HT1080 (cell line): ENCODE measurements at regions not wholly inside any gene's neighbourhood (a gene's known extent, or its start where the extent isn't known, plus 50 kb on each side); places are given as distances from the start of the nearest gene placed in this dataset.

Source experiments
- DNase-seq: peaks from one replicate; pipeline ENCODE4 v3.0.0-alpha.2; 2015; ENCODE audit warnings: low read depth

DNA sequence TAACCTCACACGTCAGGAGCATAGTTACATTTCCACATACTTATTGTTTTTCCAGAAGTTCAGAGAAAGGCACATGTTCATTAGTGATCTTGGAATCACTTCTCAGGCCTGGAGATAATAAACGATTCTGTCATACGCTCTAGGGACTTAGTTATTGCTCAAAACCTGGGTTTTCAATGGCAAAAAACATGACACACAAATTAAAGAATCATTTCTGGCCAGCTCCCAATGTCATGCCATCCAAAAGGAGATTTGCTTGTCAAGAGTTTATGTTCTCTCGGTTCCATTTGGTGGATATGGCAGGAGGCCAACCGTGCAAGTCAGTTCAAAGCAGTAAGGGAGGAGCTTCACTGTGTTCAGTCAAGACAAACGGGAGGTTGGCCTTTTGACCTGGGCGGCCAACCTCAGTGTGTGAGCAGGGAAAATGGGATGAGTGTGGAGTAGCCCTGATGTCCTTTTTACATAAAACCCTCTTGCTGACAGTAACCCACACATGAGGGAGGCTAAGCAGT lies 123.4 kb downstream of the NXNL2 start:
- no peak for DNase-seq

DNA sequence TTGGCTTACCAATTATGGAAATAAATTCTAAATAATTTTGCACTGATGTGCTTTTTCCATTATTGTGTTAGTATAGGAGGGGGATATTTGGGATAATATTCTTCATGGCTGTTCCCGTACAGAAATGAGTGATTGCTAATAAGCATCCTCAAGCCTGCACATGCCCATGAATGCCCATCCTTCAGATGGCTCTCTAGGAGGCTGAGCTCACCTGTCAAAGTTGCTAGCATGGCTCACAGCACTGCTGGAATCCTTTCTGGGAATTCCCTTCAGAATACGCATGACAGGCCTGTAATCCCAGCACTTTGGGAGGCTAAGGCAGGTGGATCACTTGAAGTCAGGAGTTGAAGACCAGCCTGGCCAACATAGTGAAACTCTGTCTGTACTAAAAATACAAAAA lies 124.1 kb downstream of the NXNL2 start:
- no peak for DNase-seq

DNA sequence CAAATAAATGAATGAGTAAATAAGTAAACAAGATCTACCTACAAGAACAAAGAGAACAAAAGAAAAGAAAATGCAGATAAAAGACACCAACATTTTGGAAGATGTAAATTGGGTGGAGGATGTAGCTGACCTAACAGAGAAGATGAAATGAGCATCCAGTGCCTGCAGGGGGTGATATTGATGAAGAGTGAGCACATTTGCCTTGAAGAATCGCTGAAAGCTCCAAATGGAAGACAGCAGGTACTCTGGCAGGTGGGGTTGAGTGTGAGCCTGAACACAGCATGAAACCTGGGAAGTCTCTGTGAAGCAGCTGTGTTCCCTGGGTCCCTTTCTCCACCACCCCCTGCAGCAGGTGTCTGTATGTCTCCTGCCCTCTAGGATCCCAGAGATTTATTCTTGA lies 125.6 kb downstream of the NXNL2 start:
- peak; percentile 6 for DNase-seq

DNA sequence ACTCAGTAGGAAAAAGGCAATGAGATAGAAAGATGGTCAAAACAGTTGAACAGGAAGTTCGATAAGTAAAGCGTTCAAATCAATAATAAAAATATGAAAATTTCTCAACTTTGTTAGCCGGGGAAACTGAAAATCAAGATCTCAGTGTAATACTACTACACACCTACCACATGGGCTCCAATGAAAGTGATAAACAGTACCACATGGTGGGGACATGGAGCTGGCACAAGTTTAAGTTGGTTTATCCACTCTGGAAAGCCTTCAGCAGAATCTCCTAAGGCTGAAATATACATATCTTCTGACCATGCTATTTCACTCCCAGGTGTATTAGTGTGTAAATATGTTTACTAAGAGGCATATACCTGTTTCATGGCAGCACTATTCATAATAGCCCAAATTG lies 126.8 kb downstream of the NXNL2 start:
- no peak for DNase-seq

DNA sequence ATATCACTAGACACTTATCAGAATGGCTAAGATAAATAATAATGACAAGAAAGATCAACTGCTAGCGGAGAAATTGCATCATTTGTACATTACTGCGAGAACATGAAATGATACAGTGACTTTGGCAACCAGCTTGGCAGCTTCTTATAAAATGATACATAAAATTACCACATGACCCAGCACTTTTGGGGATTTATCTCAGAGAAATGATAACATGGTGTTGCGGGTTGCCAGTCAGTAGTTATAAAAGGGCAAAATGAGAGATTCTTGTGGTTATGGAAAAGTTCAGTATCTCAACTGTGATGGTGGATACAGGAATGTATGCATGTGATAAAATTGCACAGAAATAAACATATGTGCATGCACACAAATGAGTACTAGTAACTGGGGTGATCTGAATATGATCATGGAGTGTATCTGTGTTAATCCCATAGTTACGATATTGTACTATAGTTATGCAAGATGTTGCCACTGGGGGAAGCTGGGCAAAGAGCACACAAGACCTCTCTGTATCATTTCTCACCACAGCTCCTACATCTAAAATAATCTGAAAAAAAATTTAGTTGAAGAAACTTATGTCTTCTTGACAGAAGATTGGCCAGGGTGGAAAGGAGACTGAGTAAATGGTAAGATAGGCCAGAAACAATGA lies 128.9 kb downstream of the NXNL2 start:
- no peak for DNase-seq

DNA sequence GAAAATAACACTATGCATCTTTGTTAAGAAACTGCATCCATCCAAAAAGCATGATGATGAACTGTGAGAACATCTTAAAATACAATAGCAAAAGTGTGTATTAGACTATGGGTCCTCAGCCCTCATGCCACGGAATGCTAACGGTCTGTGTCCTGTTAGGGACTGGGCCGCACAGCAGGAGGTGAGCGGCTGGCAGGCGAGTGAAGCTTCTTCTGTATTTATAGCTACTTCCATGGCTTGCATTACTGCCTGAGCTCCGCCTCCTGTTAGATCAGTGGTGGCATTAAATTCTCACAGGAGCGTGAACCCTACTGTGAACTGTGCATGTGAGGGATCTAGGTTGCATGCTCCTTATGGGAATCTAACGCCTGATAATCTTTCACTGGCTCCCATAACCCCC lies 129.8 kb downstream of the NXNL2 start:
- DNase-seq, result no peak

DNA sequence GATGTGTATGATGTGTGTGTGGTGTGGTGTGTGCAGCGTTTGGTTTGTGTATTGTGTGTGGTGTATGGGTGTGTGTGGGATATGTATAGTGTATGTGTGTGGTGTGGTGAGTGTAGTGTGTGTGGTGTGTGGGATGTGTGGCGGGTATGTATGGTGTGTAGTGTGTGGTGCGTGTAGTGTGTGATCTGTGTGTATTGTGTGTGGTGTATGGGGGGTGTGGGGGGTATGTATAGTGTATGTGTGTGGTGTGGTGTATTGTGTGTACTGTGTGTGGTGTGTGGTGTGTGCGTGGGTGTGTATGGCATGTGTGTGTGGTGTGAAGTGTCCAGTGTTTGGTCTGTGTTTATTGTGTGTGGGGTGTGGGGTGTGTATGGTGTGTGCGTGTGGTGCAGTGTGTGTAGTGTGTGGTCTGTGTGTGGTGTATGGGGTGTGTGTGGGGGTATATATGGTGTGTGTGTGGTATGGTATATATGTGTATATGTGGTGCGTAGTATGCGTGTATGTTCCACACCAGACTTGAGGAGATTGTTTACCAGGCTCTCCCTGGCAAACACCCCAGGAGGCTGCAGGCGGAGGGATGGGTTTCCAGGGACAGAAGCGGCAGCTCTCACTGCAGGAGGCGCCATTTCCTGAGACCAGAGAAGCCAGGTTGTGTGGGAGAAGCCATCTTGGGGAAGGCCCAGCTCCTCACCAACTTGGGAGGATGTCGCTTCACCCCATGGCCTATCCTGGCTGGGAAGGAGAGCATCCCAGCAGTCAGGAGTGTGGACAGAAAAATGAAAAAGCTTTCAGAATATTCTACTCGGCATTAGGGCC lies 138.1 kb downstream of the NXNL2 start:
- DNase-seq, result peak; percentile 2

DNA sequence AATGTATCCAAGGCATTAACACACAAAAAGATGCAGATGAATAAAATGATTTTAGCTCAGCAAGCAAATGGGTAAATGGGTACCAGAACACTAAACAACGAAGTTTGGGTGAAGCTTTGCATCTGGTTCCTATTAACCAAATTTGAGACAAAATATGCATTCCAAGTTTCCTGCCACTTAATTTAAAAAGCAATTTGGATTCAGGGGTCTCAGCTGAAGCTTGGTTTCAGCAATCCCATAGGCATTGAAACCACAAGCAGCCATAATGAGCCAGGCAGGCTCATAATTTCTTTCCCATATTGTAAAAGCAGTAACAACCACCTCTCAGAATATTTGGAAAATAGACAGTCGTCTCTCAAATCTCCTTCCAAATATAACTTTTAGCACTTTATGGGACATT lies 138.9 kb downstream of the NXNL2 start:
- DNase-seq, result no peak

DNA sequence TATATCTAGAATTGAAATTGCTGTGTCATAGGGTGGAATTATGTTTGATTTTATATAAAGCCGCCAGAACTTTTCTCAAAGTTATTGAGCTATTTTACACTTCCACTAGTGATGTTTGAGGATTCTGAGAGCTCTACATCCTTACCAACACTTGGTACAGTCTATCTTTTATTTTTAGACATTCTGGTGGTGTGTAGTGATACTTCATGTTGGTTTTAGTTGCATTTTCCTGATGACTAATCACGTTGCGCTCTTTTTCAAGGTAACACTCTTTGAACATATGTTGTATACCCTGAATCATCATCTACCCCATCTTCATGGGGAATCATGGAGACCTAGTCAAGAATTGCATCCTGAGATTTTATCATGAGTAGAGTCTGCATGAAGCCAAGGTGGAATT lies 141.7 kb downstream of the NXNL2 start:
- no peak for DNase-seq

DNA sequence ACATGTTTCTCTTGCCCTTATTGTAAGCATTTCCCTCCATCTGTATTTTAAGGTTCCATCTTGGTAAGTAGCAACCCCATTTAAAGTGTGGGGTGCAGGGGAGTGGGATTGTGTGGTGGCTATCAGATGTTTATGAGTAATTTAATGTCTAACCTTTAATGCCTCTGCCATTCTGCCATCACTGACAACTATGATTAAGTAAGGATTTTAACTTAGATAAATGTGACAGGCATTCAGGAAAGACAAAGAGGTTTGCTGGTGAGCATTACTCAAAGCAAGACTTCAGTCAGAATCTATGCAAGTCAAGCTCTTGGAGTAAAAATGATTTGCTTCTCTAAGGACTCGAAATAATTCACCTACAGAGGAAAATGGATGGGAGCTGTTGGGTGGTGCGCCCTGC lies 143.0 kb downstream of the NXNL2 start:
- DNase-seq, result no peak

DNA sequence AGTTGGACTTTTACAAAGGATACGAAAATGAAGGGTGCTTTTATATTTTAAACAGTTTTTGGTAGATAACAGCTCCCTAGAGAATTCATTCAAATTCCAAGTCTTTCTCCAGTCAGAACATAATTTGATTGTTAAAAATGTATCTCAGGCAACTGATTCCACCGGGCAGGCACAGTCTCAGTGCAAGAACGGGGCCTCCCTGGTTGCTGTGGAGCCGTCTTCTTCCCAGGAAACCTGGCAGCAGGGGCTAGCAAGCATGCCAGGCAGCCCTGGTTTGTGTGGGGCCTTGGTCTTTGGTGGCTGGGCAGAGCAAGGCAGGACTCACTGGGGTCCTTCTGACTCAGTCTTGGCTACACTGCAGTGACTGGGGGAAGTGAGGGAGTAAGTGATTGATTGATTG lies 143.5 kb downstream of the NXNL2 start:
- no peak for DNase-seq

DNA sequence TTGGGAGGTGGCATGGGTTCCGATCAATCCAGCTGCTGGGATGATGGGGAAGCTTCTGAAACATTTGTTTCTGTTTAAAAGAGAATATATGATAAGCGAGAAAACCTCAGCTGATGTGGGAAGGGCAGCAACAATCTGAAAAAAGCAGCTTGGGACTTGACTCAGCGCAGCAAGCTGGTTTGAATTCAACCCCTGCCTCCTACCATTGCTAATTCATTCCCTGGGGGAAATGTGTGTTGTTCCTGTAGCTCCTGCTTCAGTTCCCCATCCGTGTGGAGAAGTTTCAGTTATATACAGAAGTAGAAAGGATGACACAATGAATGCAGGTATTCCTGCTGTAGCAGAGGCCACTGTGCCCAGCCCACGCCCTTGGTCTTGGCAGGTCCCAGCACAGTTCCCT lies 145.1 kb downstream of the NXNL2 start:
- DNase-seq, result no peak

DNA sequence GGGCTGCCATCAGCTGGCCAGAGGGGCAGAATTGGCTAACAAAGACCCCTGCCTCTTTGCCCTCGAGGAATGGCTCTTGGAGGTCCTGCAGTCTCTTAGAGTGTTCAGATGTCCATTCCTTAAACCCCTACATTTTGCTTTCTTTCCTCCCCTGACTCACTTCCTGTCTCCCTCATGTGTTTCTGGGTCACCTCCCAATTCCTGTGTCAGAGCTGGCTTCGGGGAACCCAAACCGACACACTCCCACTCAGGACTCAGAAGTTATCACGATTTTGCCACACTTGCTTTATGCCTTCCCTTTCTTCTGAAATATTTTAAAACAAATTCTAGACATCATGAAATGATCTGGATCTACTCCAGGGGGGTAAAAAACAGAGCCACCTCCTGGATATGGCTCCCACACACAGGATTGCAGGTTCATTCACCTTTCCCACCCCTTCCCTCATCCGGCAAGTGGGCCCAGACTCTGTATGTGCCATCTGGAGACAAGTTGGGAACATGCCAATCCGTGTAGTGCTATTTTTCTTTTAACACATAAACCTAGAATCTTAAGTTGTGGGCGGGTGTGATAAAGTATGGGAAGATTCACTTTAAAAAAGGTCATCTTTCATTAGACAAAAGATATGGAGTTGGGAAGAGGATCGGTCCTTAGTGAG lies 145.7 kb downstream of the NXNL2 start:
- DNase-seq, result peak; percentile 22

DNA sequence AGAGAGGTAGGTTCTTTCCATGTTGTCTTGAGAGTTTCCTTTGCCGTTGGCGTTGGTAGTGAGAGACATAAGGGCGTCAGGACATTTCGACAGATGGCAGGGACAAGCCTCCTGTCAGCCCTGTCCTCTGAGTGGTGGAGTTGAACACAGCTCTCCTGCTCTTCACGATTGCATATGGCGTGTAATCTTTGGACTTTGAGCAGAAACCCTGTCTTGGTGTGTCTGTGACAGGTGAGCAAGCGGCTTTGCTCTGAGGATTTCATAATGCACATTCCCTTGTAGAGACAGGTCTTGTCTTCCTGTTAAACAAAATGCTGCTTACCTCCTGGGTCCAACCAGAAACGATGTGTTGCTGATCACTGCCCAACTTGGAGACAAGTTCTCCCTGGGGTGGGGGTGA lies 146.5 kb downstream of the NXNL2 start:
- DNase-seq, result no peak

DNA sequence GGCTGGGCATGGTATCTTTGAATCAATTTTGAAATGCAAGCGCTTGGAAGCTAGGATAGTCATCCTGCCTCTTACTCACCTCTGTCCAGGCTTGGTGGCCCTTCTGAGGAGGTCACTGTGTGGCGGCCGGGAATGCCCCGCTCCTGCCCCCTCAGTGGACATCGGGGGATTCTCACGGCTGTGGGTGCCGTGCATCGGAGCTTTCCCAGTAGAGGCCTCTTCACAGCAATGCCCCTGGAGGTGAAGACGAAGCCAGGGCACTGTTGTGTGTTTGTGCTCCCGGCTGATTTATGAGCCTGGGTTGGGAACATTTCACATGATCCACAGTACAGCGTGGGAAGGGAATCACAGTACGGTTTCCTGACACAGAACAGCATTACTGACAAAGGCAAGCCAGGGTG lies 147.5 kb downstream of the NXNL2 start:
- DNase-seq, result no peak

DNA sequence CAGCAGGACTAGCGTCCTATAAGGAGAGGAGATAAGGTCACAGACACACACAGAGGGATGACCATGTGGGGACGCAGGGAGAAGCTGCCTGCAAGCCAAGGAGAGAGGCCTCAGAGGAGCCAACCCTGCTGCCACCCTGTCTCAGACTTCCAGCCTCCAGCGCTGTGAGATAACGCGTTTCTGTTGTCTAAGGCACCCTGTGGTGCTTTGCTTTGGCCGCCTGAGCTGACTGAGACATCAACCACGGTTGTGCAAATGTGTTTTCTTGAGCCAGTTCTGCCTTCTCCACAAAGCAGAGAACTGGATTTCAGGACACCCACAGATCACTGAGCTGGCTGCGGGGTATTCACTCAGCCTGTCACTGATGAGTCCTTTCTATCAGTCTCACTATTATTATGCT lies 149.1 kb downstream of the NXNL2 start:
- DNase-seq, result no peak

DNA sequence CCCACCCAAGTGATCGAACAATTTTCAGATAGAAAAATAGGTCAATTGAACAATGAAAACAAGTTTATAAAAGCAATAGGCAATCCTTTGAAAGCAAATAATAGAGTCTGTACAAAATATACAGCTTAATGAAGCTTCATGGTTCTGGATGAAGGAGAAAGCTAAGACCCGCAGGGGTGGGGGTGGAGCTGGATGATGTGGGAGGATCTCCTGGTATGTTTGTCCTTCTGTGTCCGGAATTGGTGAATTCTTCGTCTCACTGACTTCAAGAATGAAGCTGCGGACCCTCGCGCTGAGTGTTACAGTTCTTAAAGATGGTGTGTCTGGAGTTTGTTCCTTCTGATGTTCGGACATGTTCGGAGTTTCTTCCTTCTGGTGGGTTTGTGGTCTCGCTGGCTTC lies 149.9 kb downstream of the NXNL2 start:
- DNase-seq, result no peak

DNA sequence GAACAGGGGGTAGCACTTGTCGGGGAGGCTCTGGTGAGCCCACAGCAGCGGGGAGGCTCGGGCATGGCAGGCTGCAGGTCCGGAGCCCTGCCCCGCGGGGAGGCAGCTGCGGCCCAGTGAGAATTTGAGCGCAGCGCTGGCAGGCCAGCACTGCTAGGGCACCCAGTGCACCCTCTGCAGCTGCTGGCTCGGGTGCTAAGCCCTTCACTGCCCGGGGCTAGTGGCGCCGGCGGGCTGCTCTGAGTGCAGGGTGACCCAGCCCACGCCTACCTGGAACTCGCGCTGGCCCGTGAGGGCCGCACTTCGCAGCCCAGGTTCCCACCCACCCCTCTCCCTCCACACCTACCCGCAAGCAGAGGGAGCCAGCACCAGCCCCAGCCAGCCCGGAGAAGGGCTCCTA lies 151.0 kb downstream of the NXNL2 start:
- no peak for DNase-seq

DNA sequence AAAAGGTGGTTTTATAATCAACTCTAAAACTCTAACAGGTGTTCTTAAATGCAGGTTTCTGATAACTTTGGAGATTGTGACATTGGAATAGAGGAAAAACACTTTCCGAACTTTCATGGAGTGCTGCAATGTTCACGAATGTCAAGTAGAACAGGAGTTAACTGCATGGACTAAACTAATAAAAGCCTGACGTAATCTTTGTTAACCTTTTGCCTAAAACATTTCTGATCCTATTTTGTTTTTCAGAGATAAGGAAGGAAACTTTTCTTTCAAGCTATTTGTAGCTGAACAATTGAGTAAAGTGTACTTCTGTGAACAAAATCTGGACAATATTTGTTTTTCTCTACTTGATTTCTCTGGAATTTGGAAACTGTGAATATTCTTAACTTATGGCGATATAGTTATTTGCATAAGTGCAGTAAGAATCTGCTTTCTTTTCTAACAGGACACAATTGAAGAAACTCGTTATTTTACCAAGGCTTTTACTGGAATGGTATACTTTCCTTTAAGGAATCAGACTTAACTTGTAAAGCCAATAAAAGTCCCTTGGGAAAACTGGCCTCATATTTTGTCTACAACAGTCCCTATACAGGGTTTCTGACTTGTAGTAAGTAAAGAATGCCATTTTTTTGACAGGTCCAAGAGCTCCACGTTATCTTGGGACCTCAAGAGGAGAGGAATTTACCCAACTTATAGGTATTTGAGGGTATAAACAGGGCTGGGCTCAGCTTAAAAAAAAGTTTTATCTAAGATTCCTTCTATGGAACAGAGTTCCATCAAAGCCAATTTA lies 154.7 kb downstream of the NXNL2 start:
- no peak for DNase-seq

DNA sequence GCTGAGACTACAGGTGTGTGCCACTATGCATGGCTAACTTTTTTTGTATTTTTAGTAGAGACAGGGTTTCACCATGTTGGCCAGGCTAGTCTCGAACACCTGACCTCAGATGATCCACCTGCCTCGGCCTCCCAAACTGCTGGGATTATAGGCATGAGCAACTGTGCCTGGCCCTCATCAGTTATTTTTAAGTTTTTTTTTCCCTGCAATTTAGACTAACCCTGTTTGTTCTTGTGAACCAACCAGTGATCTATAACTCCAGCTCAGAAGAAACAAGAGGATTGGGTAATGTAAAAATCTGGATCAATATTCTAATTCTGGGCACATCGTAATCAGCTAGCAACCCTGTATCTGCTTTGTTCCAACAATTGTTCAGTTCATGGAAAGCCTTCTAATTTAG lies 155.7 kb downstream of the NXNL2 start:
- no peak for DNase-seq

DNA sequence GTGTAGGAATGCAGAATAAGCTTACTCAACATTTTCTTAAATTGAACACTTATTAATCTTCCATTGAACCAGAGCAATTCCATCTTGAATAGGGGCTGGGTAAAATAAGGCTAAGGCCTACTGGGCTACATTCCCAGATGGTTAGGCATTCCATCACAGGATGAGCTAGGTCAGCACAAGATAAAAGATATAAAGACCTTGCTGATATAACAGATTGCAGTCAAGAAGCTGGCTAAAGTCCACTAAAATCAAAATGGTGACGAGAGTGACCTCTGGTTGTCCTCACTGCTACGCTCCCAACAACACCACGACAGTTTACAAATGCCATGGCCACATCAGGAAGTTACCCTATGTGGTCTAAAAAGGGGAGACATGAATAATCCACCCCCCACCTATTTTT lies 156.1 kb downstream of the NXNL2 start:
- DNase-seq, result no peak

DNA sequence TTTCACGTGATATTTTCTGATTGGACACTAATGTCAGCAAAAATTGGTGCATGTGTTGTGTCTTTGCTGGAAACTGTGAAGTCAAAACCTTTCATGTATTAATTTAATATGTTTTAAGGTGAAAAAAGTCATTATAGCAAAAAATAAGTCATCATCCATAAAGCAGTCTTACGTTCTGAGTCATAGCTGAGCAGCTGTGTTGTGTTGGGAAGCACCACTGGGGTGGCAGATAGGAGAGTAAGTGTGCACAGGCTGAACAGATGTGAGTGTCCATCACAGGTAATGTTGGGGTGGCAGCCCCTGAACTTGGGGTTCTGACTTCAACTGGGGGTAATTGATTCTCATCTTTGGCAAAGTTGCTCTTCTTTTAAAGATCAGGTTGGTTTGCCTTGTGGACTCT lies 156.8 kb downstream of the NXNL2 start:
- no peak for DNase-seq
